Fibroblast of pulmonary artery (primary cell): ENCODE measurements at regions not wholly inside any gene's neighbourhood (a gene's known extent, or its start where the extent isn't known, plus 50 kb on each side); places are given as distances from the start of the nearest gene placed in this dataset.

Experiments used
- DNase-seq: peaks from one replicate; pipeline ENCODE4 v3.0.0-alpha.2; 2010; ENCODE audit warnings: low read depth
- H3K4me3 ChIP-seq: replicated peaks from 2 replicates; pipeline ENCODE4 v1.5.1; 2011; ENCODE audit warnings: low read depth, mild to moderate bottlenecking, control low read depth, low read length, moderate library complexity
- TF ChIP-seq, protein P1 (sequence below): IDR thresholded peaks from 2 replicates; pipeline ENCODE4 v1.5.1; 2011; ENCODE audit warnings: mild to moderate bottlenecking, control low read depth, low read length, inconsistent platforms; ENCODE audit errors: missing control alignments

DNA sequence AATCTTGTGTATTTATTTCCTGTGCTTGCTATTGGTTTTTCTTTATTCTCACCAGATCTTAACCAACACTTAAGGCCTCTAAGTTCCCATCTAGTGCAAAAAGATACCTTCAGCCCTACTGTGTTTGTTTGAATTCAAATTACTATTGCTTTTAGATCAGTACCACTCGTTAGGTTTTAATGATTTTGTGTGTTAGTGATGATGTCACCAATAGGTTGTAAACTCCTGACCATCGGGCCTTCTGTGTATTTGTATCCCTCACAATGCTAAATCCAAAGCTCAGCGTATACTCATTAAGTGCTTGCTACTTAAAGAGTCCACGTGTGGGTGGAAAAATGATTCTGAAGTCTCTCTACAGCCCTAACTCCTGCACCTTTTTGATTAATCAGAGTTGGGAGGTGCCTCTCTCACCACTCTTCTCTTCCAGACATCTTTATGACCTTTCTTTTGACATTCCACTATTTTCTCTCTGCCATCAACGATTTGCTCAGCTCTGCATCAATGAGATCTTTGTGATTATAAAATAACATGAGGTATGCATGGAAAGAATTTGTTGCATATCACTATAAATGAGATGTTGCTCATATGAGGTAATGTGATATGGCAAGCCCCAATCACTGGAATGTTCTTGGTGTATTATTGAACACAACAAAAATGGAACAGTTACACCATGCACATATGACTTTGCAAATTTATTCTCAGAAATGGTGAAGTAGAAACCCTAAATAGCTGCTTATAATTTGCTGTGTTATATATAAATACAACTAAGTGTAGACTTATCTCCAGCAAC lies 55.1 kb upstream of the LAMA2 start:
- peak; percentile 45 for DNase-seq
- H3K4me3 ChIP-seq = no peak overlapping the region
- TF ChIP-seq, protein P1, sequence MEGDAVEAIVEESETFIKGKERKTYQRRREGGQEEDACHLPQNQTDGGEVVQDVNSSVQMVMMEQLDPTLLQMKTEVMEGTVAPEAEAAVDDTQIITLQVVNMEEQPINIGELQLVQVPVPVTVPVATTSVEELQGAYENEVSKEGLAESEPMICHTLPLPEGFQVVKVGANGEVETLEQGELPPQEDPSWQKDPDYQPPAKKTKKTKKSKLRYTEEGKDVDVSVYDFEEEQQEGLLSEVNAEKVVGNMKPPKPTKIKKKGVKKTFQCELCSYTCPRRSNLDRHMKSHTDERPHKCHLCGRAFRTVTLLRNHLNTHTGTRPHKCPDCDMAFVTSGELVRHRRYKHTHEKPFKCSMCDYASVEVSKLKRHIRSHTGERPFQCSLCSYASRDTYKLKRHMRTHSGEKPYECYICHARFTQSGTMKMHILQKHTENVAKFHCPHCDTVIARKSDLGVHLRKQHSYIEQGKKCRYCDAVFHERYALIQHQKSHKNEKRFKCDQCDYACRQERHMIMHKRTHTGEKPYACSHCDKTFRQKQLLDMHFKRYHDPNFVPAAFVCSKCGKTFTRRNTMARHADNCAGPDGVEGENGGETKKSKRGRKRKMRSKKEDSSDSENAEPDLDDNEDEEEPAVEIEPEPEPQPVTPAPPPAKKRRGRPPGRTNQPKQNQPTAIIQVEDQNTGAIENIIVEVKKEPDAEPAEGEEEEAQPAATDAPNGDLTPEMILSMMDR = no peak

- H3K4me3 ChIP-seq = no peak overlapping the region
- DNase-seq = no peak
- TF ChIP-seq, protein P1 = no peak
Measured at GRCh38 chr6:128826606-128827005, 56.3 kb upstream of the LAMA2 start.

GRCh38 chr6:128822271-128822670 lies 60.7 kb upstream of the LAMA2 start:
- TF ChIP-seq, protein P1 = no peak
- peak; percentile 26 for DNase-seq
- H3K4me3 ChIP-seq = no peak overlapping the region

- H3K4me3 ChIP-seq = no peak overlapping the region
- DNase-seq = peak; percentile 51
- TF ChIP-seq, protein P1 = no peak
Measured at GRCh38 chr6:128821116-128821515, 61.8 kb upstream of the LAMA2 start.

DNA sequence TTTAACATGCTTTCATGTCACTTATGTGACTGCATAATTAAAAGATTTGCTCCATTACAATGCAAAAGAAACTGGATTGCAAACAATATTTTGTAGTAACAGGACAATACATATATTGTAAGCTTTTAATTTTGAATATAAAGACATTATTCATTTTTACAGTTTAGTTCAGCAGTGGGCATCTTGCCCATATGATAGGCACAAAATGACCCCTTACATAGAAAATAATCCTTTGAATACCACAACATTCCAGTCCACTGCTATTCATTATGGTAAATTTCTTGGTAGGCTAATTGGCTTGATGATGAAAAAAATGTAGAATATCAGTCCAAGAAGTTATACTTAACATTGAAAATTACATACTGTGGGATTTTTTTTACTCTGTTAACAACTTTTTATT lies 74.1 kb upstream of the LAMA2 start:
- no peak for DNase-seq
- H3K4me3 ChIP-seq = no peak overlapping the region
- TF ChIP-seq, protein P1 = no peak

DNA sequence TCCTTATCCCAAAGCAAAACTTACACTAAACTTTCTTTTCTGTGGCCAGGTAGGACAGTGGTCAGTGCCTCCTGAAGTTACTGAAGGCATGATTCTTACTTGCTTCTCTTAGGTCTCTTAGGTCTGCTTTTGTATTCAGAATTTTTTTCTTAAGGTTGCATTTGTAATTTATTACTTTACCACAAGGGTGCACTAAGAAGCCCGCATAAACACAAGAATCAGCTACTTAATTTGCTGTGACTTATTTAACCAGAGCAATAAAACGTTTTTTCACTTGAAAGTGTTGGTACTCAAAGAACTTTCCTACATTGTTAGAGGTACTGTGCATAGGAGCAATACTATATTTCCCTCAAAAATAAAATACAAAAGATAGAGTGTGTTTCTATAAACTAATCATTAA lies 75.4 kb upstream of the LAMA2 start:
- TF ChIP-seq, protein P1 = peak; percentile 60
- peak; percentile 78 for DNase-seq
- no peak overlapping the region for H3K4me3 ChIP-seq

DNA sequence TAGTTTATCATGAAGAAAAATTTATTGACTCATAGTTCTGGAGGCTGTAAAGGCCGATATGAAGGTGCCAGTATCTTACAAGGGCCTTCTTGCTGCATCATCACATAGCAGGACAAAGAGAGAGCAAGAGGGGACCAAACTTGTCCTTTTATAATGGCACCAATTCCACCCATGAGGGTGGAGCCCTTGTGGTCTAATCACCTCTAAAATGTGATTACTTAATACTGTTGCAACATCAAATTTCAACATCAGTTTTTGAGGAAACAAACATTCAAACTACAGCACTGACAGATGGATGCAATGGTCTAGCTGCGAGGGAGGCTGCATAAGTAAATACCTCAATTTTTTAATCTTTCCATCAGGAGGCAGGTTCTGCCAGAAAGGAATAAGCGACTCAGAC lies 76.7 kb upstream of the LAMA2 start:
- TF ChIP-seq, protein P1 = no peak
- H3K4me3 ChIP-seq = no peak overlapping the region
- DNase-seq = peak; percentile 81
